GM23248 (cell line): ENCODE measurements at regions not wholly inside any gene's neighbourhood (a gene's known extent, or its start where the extent isn't known, plus 50 kb on each side); places are given as distances from the start of the nearest gene placed in this dataset.

ENCODE experiments used
- DNase-seq: peaks from one replicate; pipeline ENCODE4 v3.0.0-alpha.2; 2015
- H2AFZ ChIP-seq: fragments of 200-600 bp; sonication (generic); 2 replicates; pipeline ENCODE4 v1.6.1; 2016; ENCODE audit warnings: antibody characterized with exemption
- H3F3A ChIP-seq: fragments of 200-600 bp; sonication (generic); 2 replicates; pipeline ENCODE4 v1.6.1; 2016; ENCODE audit warnings: mild to moderate bottlenecking, antibody characterized with exemption, mixed run types; ENCODE audit not compliant: insufficient read depth
- H3K27ac ChIP-seq: fragments of 200-600 bp; sonication (generic); 2 replicates; pipeline ENCODE4 v1.5.1; 2016; ENCODE audit warnings: mild to moderate bottlenecking
- H3K27me3 ChIP-seq: fragments of 200-600 bp; sonication (generic); replicated peaks from 2 replicates; pipeline ENCODE4 v1.6.1; 2016; ENCODE audit warnings: mild to moderate bottlenecking; ENCODE audit not compliant: insufficient read depth
- H3K36me3 ChIP-seq: fragments of 200-600 bp; sonication (generic); 2 replicates; pipeline ENCODE4 v1.6.1; 2016; ENCODE audit warnings: low read depth, mild to moderate bottlenecking
- H3K4me1 ChIP-seq: fragments of 200-600 bp; sonication (generic); 2 replicates; pipeline ENCODE4 v1.6.1; 2016; ENCODE audit warnings: mild to moderate bottlenecking; ENCODE audit not compliant: insufficient read depth
- H3K4me2 ChIP-seq: fragments of 200-600 bp; sonication (generic); one replicate; pipeline ENCODE4 v1.6.1; 2016; ENCODE audit warnings: mild to moderate bottlenecking; ENCODE audit not compliant: unreplicated experiment
- H3K4me3 ChIP-seq: fragments of 200-600 bp; sonication (generic); 2 replicates; pipeline ENCODE4 v1.5.1; 2016; ENCODE audit warnings: mild to moderate bottlenecking
- H3K79me2 ChIP-seq: fragments of 200-600 bp; sonication (generic); 2 replicates; pipeline ENCODE4 v1.6.1; 2016; ENCODE audit warnings: mild to moderate bottlenecking; ENCODE audit not compliant: insufficient read depth
- H3K9ac ChIP-seq: fragments of 200-600 bp; sonication (generic); 2 replicates; pipeline ENCODE4 v1.6.1; 2016; ENCODE audit warnings: mild to moderate bottlenecking
- H3K9me2 ChIP-seq: fragments of 200-600 bp; sonication (generic); 2 replicates; pipeline ENCODE4 v1.6.1; 2016; ENCODE audit warnings: mixed run types, mild to moderate bottlenecking, moderate library complexity; ENCODE audit not compliant: insufficient read depth
- H3K9me3 ChIP-seq: fragments of 200-600 bp; sonication (generic); one replicate; pipeline ENCODE4 v1.6.1; 2017; ENCODE audit warnings: low read depth
- H4K20me1 ChIP-seq: fragments of 200-600 bp; sonication (generic); 2 replicates; pipeline ENCODE4 v1.6.0; 2016; ENCODE audit not compliant: insufficient read depth
- EZH2 ChIP-seq: fragments of 200-600 bp; sonication (generic); IDR thresholded peaks from 2 replicates; pipeline ENCODE4 v1.6.1; 2018; ENCODE audit warnings: antibody characterized with exemption, mild to moderate bottlenecking; ENCODE audit not compliant: insufficient read depth, poor library complexity, severe bottlenecking
- EZH2phosphoT487 ChIP-seq: fragments of 200-600 bp; sonication (generic); IDR thresholded peaks from 2 replicates; pipeline ENCODE4 v1.6.1; 2018; ENCODE audit warnings: antibody characterized with exemption, moderate library complexity, mild to moderate bottlenecking, low read depth; ENCODE audit not compliant: insufficient read depth
- WGBS, 2 experiments: methylation state at CpG; one replicate each; pipeline ENCODE4 v1.1.6; 2015 to 2017; ENCODE audit warnings: low lambda C conversion rate in 2 of 2, low coverage in 1 of 2; ENCODE audit errors: missing lambda C conversion rate in 2 of 2; 5-methylcytosine and 5-hydroxymethylcytosine counted together
- in situ Hi-C: fragments of 300-500 bp; cut with MboI; formaldehyde crosslinking; loops from 2 replicates; pipeline ENCODE4 v1.15.0; 2020

DNA sequence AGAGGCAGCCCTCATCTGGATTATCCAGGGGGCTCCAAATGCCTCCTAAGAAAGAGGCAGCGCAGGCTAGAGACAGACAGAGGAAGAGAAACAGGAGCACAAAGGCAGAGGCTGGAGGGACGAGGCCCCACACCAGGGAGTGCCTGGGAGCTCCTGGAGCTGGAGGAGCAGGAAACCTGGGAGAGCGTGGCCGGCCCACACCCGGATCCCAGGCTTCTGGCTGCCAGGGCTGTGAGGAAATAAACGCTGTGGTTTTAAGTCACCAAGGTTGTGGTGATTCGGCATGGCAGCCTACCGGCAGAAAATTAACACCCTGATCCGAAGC is 165.5 kb downstream of the OLFM1 start:
- H3K4me1 ChIP-seq = no peaks in the 10 kb centered on the region
- WGBS, 2 experiments = 24 to 36% methylated on average over 9 of the region's 9 CpGs
- H3K9me3 ChIP-seq = no peaks in the 10 kb centered on the region
- no peak overlapping the region for H3K9ac ChIP-seq
- no peaks in the 10 kb centered on the region for H3K79me2 ChIP-seq
- no peak overlapping the region for H3K27ac ChIP-seq
- peaks cover 3% of the 10 kb centered on the region; the same call in 1 of the 2 replicates for H3K27me3 ChIP-seq
- no peak overlapping the region for H3K4me3 ChIP-seq
- H4K20me1 ChIP-seq = no peaks in the 10 kb centered on the region
- in situ Hi-C loops = no loop called here
- peak; percentile 15 for DNase-seq
- no peak overlapping the region for H3K4me2 ChIP-seq
- no peaks in the 10 kb centered on the region for H3K9me2 ChIP-seq
- no peak overlapping the region for H2AFZ ChIP-seq
- H3F3A ChIP-seq = no peaks in the 10 kb centered on the region
- no peak for TF ChIP-seq EZH2phosphoT487
- TF ChIP-seq EZH2 = no peak
- H3K36me3 ChIP-seq = no peaks in the 10 kb centered on the region

DNA sequence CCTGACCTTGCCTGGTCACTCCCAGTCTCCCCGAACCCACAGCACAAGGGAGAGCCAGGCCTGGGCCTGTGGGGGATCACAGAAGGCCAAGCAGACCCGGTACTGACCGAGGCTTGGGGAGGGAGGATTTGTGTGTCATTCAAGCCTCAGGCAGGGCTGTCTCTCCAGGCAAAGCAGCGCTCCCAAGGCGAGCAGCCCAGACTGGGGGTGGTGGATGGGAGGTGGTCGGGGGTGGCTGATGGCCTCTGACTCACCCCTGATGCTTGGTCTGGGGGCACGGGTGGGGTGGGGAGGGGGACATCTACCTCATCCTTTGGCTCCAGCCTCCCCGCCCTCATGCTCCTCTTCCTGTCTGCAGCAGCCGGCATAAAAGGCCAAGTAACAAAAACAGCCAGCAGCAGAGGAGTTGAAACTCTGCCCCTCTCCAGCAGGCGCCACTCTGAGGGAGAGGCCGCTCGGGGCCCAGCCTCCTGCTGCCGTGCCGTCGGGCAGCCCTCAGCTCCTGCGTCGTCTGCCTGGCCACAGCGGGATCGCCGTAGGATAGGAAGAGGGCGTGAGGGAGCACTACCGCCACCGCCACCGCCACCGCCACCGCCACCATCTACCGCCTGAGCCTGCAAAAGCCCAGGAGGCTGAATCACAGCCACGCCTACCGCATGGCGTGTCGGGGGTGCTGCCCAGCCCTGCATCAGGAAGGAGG is 166.0 kb downstream of the OLFM1 start:
- WGBS, 2 experiments = 7 to 18% methylated on average over 21 to 22 of the region's 31 CpGs
- Histone ChIP-seq H2AFZ (no peak overlapping the region), H3K4me2 (no peak overlapping the region), H3K27ac (no peak overlapping the region), H3K4me1 (no peaks in the 10 kb centered on the region), H3K9ac (no peak overlapping the region), H3K9me3 (no peaks in the 10 kb centered on the region), H4K20me1 (no peaks in the 10 kb centered on the region), H3K9me2 (no peaks in the 10 kb centered on the region), H3K36me3 (no peaks in the 10 kb centered on the region), H3K79me2 (no peaks in the 10 kb centered on the region), H3F3A (no peaks in the 10 kb centered on the region), H3K27me3 (peaks cover 3% of the 10 kb centered on the region; the same call in 1 of the 2 replicates), H3K4me3 (no peak overlapping the region)
- in situ Hi-C loops = no loop called here
- peak; percentile 19 for DNase-seq
- TF ChIP-seq EZH2 = no peak
- TF ChIP-seq EZH2phosphoT487 = no peak

DNA sequence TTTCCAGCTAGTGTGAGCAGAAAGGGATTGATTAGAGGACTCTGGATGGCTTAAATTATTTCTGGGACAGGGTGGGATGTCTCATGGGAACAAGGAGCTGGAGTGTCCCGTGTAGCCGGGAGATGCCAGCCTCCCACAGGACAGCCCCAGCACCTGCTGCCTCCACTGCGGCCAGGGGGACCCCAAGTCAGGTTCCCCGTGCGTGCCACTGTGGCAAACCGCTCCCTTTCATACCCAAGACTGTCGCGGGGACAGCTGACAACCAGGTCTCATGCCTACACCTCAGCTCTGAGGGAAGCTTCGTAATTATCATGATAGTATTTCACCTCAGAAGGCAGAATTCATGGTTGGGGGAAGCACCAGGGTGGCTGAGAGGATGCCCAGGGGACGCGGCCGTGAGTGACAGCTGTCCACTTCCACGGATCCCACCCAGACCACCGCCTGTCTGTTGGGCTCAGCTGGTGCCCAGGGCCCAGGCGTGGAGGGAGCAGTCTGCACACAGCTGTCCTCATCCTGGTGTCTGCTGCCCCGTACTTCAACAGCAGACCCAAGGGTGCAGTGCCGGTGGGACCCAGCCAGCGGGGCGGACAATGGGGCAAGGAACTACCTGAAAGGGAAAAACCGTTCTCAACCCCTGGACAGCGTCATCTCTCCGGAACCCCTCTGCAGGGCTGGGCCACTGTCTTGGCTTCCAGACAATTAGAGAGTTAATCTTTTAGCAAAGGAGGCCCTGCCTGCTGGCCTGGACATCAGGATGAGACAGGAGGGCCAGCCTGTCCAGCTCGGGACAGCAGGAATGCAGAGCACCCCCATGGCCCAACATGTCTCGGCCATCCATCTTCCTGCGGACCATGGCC is 166.9 kb downstream of the OLFM1 start:
- no peaks in the 10 kb centered on the region for H3K9me2 ChIP-seq
- no peak overlapping the region for H3K9ac ChIP-seq
- no peaks in the 10 kb centered on the region for H3K36me3 ChIP-seq
- peaks cover 3% of the 10 kb centered on the region; the same call in 1 of the 2 replicates for H3K27me3 ChIP-seq
- H3K79me2 ChIP-seq = no peaks in the 10 kb centered on the region
- TF ChIP-seq EZH2 = no peak
- no peak for TF ChIP-seq EZH2phosphoT487
- H3K4me1 ChIP-seq = no peaks in the 10 kb centered on the region
- no peaks in the 10 kb centered on the region for H4K20me1 ChIP-seq
- no peak overlapping the region for H3K4me2 ChIP-seq
- no peak overlapping the region for H3K4me3 ChIP-seq
- DNase-seq = no peak
- WGBS, 2 experiments = 71 to 72% methylated on average over 24 to 25 of the region's 25 CpGs
- no peak overlapping the region for H3K27ac ChIP-seq
- in situ Hi-C loops = no loop called here
- no peaks in the 10 kb centered on the region for H3K9me3 ChIP-seq
- H3F3A ChIP-seq = no peaks in the 10 kb centered on the region
- H2AFZ ChIP-seq = no peak overlapping the region

DNA sequence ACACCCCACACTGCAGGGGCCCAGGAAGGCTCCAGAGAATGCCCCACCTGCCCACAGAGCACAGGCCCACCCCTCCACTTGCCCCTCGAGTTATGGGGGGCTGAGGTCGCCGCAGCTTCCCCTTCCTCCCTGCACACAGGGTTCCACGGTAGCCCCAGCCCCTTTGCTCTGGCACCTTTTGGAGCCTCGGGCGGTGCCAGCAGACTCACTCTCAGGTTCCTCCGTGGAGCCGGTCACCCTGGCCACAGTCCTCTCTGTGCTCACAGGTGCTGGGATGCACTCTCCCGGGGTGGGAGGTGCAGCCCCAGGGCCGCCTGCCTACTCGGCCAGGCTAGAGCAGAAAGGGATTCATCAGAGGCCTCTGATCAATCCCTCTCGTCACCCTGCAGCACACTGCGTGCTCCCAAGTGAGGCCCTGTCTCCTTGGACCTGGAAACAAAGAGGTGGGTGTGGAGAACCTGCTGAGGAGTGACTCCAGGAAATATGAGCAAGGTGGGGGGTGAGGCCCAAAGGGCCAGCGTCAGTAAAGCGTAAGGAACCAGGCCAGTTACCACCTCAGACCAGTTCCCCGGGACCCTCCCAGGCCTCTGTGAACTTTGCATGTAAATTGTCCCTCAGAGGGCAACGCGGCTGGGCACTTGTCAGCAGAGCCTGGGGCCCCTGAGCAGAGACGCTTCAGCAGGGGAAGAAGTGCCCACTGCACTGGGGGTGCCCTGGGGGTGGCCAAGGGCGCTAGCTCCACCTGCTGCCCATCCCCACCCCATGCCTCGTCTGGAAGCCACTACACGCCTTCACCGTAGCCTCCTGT is 167.8 kb downstream of the OLFM1 start:
- H3K4me3 ChIP-seq = no peak overlapping the region
- WGBS, 2 experiments = 56 to 63% methylated on average over 20 to 23 of the region's 23 CpGs

More for the DNA sequence above, 167.8 kb downstream of the OLFM1 start:
- Histone ChIP-seq H3K9ac (no peak overlapping the region), H3K9me2 (no peaks in the 10 kb centered on the region), H3K27me3 (peaks cover 3% of the 10 kb centered on the region; the same call in 1 of the 2 replicates), H3K79me2 (no peaks in the 10 kb centered on the region), H3K4me1 (no peaks in the 10 kb centered on the region), H3K9me3 (no peaks in the 10 kb centered on the region), H3K27ac (no peak overlapping the region), H2AFZ (no peak overlapping the region), H3F3A (no peaks in the 10 kb centered on the region), H3K36me3 (no peaks in the 10 kb centered on the region), H4K20me1 (no peaks in the 10 kb centered on the region), H3K4me2 (no peak overlapping the region)
- DNase-seq = no peak
- in situ Hi-C loops = no loop called here
- no peak for TF ChIP-seq EZH2phosphoT487
- no peak for TF ChIP-seq EZH2
